Adrenal gland (tissue), 5 donors: ENCODE measurements at regions not wholly inside any gene's neighbourhood (a gene's known extent, or its start where the extent isn't known, plus 50 kb on each side); places are given as distances from the start of the nearest gene placed in this dataset.

Experiments used
- CTCF ChIP-seq, 6 experiments: fragments of 450-650 bp in 4 of 6; fragments of 200-600 bp in 2 of 6; sonication (generic) in 1 of 6; IDR thresholded peaks; 1 replicate in 5 of 6; 2 replicates in 1 of 6; pipeline versions ENCODE4 v1.5.1 to v1.8.0; 2016 to 2021; ENCODE audit warnings: antibody characterized with exemption in 6 of 6, mild to moderate bottlenecking in 2 of 6, moderate library complexity in 1 of 6
- POLR2A ChIP-seq, 2 donors: fragments of 450-650 bp; IDR thresholded peaks; one replicate each; pipeline ENCODE4 v1.6.1; 2017; ENCODE audit warnings: antibody characterized with exemption in 2 of 2, mild to moderate bottlenecking in 2 of 2, moderate library complexity in 1 of 2
- donor health status: DM: no; HTN: no; CAD: no.

- TF ChIP-seq POLR2A (IDR thresholded peaks at IDR 0.05): no peak
- no peak for TF ChIP-seq CTCF (IDR thresholded peaks at IDR 0.05)
Observed at GRCh38 chr6:132202574-132202973, 198.7 kb downstream of the MOXD1 start.
